Hepatocyte (in vitro differentiated cells): ENCODE measurements at regions not wholly inside any gene's neighbourhood (a gene's known extent, or its start where the extent isn't known, plus 50 kb on each side); places are given as distances from the start of the nearest gene placed in this dataset.

Source experiments
- DNase-seq: peaks from one replicate; pipeline ENCODE4 v3.0.0-alpha.2; 2016; ENCODE audit warnings: low spot score
- H2AFZ ChIP-seq: fragments of 200-600 bp; sonication (generic); 2 replicates; pipeline ENCODE4 v1.6.0; 2016; ENCODE audit warnings: antibody characterized with exemption, mild to moderate bottlenecking
- H3K27ac ChIP-seq: fragments of 200-600 bp; sonication (generic); 2 replicates; pipeline ENCODE4 v1.5.1; 2016; ENCODE audit warnings: mild to moderate bottlenecking
- H3K27me3 ChIP-seq: fragments of 200-600 bp; sonication (generic); 2 replicates; pipeline ENCODE4 v1.6.1; 2016
- H3K36me3 ChIP-seq: fragments of 200-600 bp; sonication (generic); replicated peaks from 2 replicates; pipeline ENCODE4 v1.5.1; 2016; ENCODE audit warnings: low read depth; ENCODE audit not compliant: insufficient read depth
- H3K4me1 ChIP-seq: fragments of 200-600 bp; sonication (generic); 2 replicates; pipeline ENCODE4 v1.5.1; 2016; ENCODE audit warnings: mild to moderate bottlenecking, moderate library complexity; ENCODE audit not compliant: insufficient read depth
- H3K4me2 ChIP-seq: fragments of 200-600 bp; sonication (generic); 2 replicates; pipeline ENCODE4 v1.6.0; 2016
- H3K4me3 ChIP-seq: fragments of 200-600 bp; sonication (generic); 2 replicates; pipeline ENCODE4 v1.5.1; 2016; ENCODE audit warnings: mild to moderate bottlenecking
- H3K79me2 ChIP-seq: fragments of 200-600 bp; sonication (generic); 2 replicates; pipeline ENCODE4 v1.6.0; 2017; ENCODE audit warnings: mild to moderate bottlenecking
- H3K9me2 ChIP-seq: fragments of 200-600 bp; sonication (generic); replicated peaks from 2 replicates; pipeline ENCODE4 v1.6.0; 2017; ENCODE audit warnings: mild to moderate bottlenecking; ENCODE audit not compliant: insufficient read depth
- H3K9me3 ChIP-seq: fragments of 200-600 bp; sonication (generic); 2 replicates; pipeline ENCODE4 v1.5.1; 2016; ENCODE audit warnings: low read depth, mild to moderate bottlenecking
- H4K20me1 ChIP-seq: fragments of 200-600 bp; sonication (generic); 2 replicates; pipeline ENCODE4 v1.6.0; 2016; ENCODE audit warnings: mild to moderate bottlenecking; ENCODE audit not compliant: insufficient read depth, poor library complexity, severe bottlenecking
- EZH2 ChIP-seq: fragments of 200-600 bp; sonication (generic); IDR thresholded peaks from 2 replicates; pipeline ENCODE4 v1.6.1; 2016; ENCODE audit warnings: antibody characterized with exemption, mild to moderate bottlenecking, borderline replicate concordance
- EZH2phosphoT487 ChIP-seq: fragments of 200-600 bp; sonication (generic); IDR thresholded peaks from one replicate; pipeline ENCODE4 v1.6.1; 2018; ENCODE audit warnings: antibody characterized with exemption, mild to moderate bottlenecking, low read depth, moderate library complexity; ENCODE audit not compliant: unreplicated experiment, severe bottlenecking
- WGBS: methylation state at CpG from one replicate; pipeline ENCODE4 v1.1.6; 2016; ENCODE audit warnings: low lambda C conversion rate; ENCODE audit errors: missing lambda C conversion rate; 5-methylcytosine and 5-hydroxymethylcytosine counted together
- TF ChIP-seq, protein P1 (sequence below): fragments of 200-600 bp; sonication (generic); IDR thresholded peaks from 2 replicates; pipeline ENCODE4 v1.5.1; 2016; ENCODE audit warnings: antibody characterized with exemption, mild to moderate bottlenecking; ENCODE audit not compliant: poor library complexity

DNA sequence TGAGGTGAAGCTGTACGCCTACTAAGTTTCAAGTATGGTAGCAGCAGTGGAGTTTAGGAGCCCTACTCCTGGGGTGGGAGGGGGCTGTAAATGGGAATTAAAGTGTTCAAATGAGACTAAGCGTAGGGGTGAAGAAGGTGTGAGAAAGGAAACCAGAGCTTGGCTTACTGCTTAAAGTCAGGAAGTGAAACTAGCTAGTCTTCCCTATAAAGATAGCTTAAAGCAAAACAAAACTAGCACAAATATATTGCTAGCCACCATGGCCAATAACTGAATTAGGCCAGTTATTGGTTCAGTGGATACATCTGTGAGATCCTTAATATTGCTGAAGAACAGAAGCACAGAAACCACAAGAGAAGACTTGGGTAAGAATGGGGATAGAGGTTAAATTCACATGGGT is 492.2 kb upstream of the PKN2 start:
- no peaks in the 10 kb centered on the region for H3K79me2 ChIP-seq
- no peak overlapping the region for H2AFZ ChIP-seq
- no peak overlapping the region for H3K4me3 ChIP-seq
- no peaks in the 10 kb centered on the region for H4K20me1 ChIP-seq
- no peak overlapping the region for H3K4me2 ChIP-seq
- H3K9me3 ChIP-seq = no peaks in the 10 kb centered on the region
- H3K27ac ChIP-seq = no peak overlapping the region
- no peaks in the 10 kb centered on the region for H3K36me3 ChIP-seq
- peaks cover 7% of the 10 kb centered on the region for H3K4me1 ChIP-seq
- 90% methylated on average over 2 of the region's 2 CpGs for WGBS
- DNase-seq = no peak
- no peaks in the 10 kb centered on the region for H3K27me3 ChIP-seq
- TF ChIP-seq, protein P1, sequence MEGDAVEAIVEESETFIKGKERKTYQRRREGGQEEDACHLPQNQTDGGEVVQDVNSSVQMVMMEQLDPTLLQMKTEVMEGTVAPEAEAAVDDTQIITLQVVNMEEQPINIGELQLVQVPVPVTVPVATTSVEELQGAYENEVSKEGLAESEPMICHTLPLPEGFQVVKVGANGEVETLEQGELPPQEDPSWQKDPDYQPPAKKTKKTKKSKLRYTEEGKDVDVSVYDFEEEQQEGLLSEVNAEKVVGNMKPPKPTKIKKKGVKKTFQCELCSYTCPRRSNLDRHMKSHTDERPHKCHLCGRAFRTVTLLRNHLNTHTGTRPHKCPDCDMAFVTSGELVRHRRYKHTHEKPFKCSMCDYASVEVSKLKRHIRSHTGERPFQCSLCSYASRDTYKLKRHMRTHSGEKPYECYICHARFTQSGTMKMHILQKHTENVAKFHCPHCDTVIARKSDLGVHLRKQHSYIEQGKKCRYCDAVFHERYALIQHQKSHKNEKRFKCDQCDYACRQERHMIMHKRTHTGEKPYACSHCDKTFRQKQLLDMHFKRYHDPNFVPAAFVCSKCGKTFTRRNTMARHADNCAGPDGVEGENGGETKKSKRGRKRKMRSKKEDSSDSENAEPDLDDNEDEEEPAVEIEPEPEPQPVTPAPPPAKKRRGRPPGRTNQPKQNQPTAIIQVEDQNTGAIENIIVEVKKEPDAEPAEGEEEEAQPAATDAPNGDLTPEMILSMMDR = no peak
- TF ChIP-seq EZH2 = no peak
- TF ChIP-seq EZH2phosphoT487 = no peak
- H3K9me2 ChIP-seq = no peaks in the 10 kb centered on the region

DNA sequence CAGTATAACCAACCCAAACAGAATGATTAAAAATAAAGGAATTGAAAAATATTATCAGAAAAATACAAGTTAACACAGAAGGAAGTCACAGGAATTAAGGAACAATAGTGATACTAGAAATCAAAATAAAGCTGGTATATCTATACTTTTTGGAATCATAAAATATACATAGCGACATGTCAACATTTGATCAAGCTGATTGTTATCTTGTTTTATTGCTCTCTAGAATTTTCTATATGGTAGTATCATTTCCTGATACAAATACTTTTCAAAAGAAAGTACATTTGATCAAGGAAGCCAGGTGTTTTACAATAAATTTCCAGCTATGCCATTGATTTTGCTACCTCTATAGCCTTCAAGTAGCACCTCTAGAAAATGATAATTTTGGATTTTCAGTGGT is 489.5 kb upstream of the PKN2 start:
- 87% methylated on average over 1 of the region's 1 CpG for WGBS
- H3K4me2 ChIP-seq = no peak overlapping the region
- TF ChIP-seq EZH2phosphoT487 = no peak
- TF ChIP-seq, protein P1 = no peak
- TF ChIP-seq EZH2 = no peak

GRCh38 chr1:88200545-88200944 is 483.5 kb upstream of the PKN2 start:
- no peaks in the 10 kb centered on the region for H3K27me3 ChIP-seq
- no peaks in the 10 kb centered on the region for H3K36me3 ChIP-seq
- H3K9me3 ChIP-seq = no peaks in the 10 kb centered on the region
- H3K4me2 ChIP-seq = no peak overlapping the region
- H3K4me3 ChIP-seq = no peak overlapping the region
- WGBS = 93% methylated on average over 3 of the region's 3 CpGs
- H3K4me1 ChIP-seq = no peaks in the 10 kb centered on the region
- no peaks in the 10 kb centered on the region for H3K9me2 ChIP-seq
- no peak for TF ChIP-seq EZH2phosphoT487
- TF ChIP-seq, protein P1 = no peak
- TF ChIP-seq EZH2 = no peak
- H2AFZ ChIP-seq = no peak overlapping the region
- no peak for DNase-seq
- no peak overlapping the region for H3K27ac ChIP-seq
- H4K20me1 ChIP-seq = no peaks in the 10 kb centered on the region
- H3K79me2 ChIP-seq = no peaks in the 10 kb centered on the region

More for the DNA sequence above, 489.5 kb upstream of the PKN2 start:
- Histone ChIP-seq H3K36me3 (no peaks in the 10 kb centered on the region), H3K27me3 (no peaks in the 10 kb centered on the region), H2AFZ (no peak overlapping the region), H4K20me1 (no peaks in the 10 kb centered on the region), H3K4me1 (no peaks in the 10 kb centered on the region), H3K27ac (no peak overlapping the region), H3K4me3 (no peak overlapping the region), H3K9me3 (no peaks in the 10 kb centered on the region), H3K79me2 (no peaks in the 10 kb centered on the region), H3K9me2 (no peaks in the 10 kb centered on the region)
- DNase-seq = no peak

GRCh38 chr1:88204111-88204510 is 480.0 kb upstream of the PKN2 start:
- no peak overlapping the region for H3K4me2 ChIP-seq
- no peak overlapping the region for H2AFZ ChIP-seq
- 58% methylated on average over 3 of the region's 3 CpGs for WGBS
- H3K4me1 ChIP-seq = no peaks in the 10 kb centered on the region
- H3K27ac ChIP-seq = no peak overlapping the region
- no peaks in the 10 kb centered on the region for H4K20me1 ChIP-seq
- H3K27me3 ChIP-seq = no peaks in the 10 kb centered on the region
- DNase-seq = no peak
- no peaks in the 10 kb centered on the region for H3K9me3 ChIP-seq
- no peaks in the 10 kb centered on the region for H3K36me3 ChIP-seq
- no peaks in the 10 kb centered on the region for H3K9me2 ChIP-seq
- H3K4me3 ChIP-seq = no peak overlapping the region
- H3K79me2 ChIP-seq = no peaks in the 10 kb centered on the region
- TF ChIP-seq, protein P1 = no peak
- TF ChIP-seq EZH2 (no peak), EZH2phosphoT487 (no peak)
